ENCODE measurements at regions not wholly inside any gene's neighbourhood (a gene's known extent, or its start where the extent isn't known, plus 50 kb on each side); places are given as distances from the start of the nearest gene placed in this dataset.
"Not testable (repeated sequence)": the region's sequence is repeated elsewhere in the genome, so short reads cannot be mapped to it uniquely, and the experiment has no call there.

- Histone ChIP-seq H3K36me3 (replicated peaks) (no peaks in the 10 kb centered on the region), H3K4me3 (ENCODE audit: low read depth, low read length) (no peak overlapping the region), H3K27ac (no peak overlapping the region), H3K27me3 (replicated peaks) (no peaks in the 10 kb centered on the region)
- no peak for DNase-seq
- in situ Hi-C loops (cut with HindIII; ENCODE audit: low pct_ligation_motif_present, low sequenced_read_pairs), result no loop called here
- TF ChIP-seq, protein P1, sequence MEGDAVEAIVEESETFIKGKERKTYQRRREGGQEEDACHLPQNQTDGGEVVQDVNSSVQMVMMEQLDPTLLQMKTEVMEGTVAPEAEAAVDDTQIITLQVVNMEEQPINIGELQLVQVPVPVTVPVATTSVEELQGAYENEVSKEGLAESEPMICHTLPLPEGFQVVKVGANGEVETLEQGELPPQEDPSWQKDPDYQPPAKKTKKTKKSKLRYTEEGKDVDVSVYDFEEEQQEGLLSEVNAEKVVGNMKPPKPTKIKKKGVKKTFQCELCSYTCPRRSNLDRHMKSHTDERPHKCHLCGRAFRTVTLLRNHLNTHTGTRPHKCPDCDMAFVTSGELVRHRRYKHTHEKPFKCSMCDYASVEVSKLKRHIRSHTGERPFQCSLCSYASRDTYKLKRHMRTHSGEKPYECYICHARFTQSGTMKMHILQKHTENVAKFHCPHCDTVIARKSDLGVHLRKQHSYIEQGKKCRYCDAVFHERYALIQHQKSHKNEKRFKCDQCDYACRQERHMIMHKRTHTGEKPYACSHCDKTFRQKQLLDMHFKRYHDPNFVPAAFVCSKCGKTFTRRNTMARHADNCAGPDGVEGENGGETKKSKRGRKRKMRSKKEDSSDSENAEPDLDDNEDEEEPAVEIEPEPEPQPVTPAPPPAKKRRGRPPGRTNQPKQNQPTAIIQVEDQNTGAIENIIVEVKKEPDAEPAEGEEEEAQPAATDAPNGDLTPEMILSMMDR (IDR thresholded peaks at IDR 0.05; ENCODE audit: low read depth, low read length, missing control alignments), result no peak
Measured at GRCh38 chr12:131443019-131444000, 267.6 kb upstream of the SFSWAP start.

DNA sequence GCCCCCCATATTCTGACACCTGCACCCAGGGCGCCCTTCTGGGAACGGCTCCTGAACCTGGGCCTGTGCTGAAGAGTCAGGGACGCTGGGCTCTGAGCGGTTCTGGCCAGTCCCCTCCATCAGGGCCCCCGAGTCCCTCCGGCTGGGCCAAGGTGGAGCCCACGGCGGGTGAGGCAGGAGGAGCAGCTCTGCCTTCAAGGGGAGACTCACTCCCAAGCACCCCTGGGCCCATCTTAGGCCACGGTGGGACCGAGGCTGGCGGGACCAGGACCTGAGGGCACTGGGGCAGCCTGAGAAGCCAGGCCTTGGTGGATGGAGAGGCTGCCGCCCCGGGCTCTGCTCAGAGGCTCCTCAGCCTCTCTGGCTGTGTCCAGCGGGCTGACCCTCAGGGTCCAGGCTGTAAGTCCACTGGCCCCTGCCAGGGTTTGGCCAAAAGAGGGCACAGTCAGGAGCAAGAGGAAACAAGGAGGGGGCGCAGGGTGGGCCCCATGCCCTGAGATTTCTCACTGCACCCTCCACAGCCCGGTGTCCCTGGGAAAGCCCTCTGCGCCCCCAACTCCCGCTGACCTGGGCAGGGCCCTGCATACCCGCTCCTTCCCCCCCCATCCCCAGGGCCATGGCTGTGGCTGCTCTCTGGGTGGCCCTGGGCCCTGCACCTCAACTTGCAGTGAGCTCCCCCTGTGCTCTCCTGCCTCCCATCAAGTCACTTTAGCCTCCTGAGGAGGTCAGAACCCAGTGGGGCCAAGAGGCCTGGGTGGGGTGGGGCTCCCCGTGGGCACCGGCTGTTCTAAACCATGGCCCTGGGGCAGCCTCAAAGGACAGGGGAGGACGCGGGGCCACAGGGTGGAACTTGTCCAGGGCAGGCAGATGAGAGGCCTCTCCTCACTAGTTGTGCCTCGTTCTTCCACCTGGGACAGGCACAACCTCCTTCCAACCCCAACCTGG lies 266.4 kb upstream of the SFSWAP start:
- H3K4me3 ChIP-seq (ENCODE audit: low read depth, low read length), result no peak overlapping the region
- H3K27ac ChIP-seq, result no peak overlapping the region
- H3K36me3 ChIP-seq (replicated peaks), result no peaks in the 10 kb centered on the region
- H3K27me3 ChIP-seq (replicated peaks), result no peaks in the 10 kb centered on the region
- in situ Hi-C loops (cut with HindIII; ENCODE audit: low pct_ligation_motif_present, low sequenced_read_pairs), result no loop called here
- TF ChIP-seq, protein P1 (IDR thresholded peaks at IDR 0.05; ENCODE audit: low read depth, low read length, missing control alignments), result no peak
- DNase-seq, result no peak

GRCh38 chr12:131445184-131445774 lies 265.6 kb upstream of the SFSWAP start:
- no peak overlapping the region for H3K4me3 ChIP-seq (ENCODE audit: low read depth, low read length)
- DNase-seq, result no peak
- H3K27me3 ChIP-seq (replicated peaks), result no peaks in the 10 kb centered on the region
- in situ Hi-C loops (cut with HindIII; ENCODE audit: low pct_ligation_motif_present, low sequenced_read_pairs), result no loop called here
- TF ChIP-seq, protein P1 (IDR thresholded peaks at IDR 0.05; ENCODE audit: low read depth, low read length, missing control alignments), result no peak
- no peak overlapping the region for H3K27ac ChIP-seq
- no peaks in the 10 kb centered on the region for H3K36me3 ChIP-seq (replicated peaks)

GRCh38 chr12:131445795-131446194 lies 265.1 kb upstream of the SFSWAP start:
- H3K36me3 ChIP-seq (replicated peaks), result no peaks in the 10 kb centered on the region
- TF ChIP-seq, protein P1 (IDR thresholded peaks at IDR 0.05; ENCODE audit: low read depth, low read length, missing control alignments), result no peak
- no peaks in the 10 kb centered on the region for H3K27me3 ChIP-seq (replicated peaks)
- DNase-seq, result no peak
- in situ Hi-C loops (cut with HindIII; ENCODE audit: low pct_ligation_motif_present, low sequenced_read_pairs), result no loop called here
- no peak overlapping the region for H3K27ac ChIP-seq
- no peak overlapping the region for H3K4me3 ChIP-seq (ENCODE audit: low read depth, low read length)

DNA sequence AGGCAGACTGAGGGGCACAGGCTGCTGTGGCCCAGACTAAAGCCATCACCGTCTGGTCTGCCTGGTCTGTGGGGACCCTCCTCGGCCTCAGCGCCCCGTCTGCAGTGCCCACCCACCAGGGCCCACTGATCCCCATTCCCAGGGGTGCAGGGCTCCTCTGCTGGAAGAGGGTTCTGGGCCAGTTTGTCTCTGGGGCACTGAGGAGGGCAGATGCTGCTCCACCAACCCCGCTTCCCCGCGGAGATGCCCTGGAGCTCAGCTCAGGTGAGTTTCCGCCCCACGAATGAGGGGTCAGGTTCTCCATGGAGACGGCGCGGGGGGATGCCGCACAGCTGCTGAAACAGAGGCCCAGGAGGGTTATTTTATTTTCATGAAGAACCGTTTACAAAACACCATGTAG lies 263.3 kb upstream of the SFSWAP start:
- in situ Hi-C loops (cut with HindIII; ENCODE audit: low pct_ligation_motif_present, low sequenced_read_pairs); H3K4me3 ChIP-seq (ENCODE audit: low read depth, low read length); H3K27ac ChIP-seq; H3K27me3 ChIP-seq (replicated peaks); DNase-seq; H3K36me3 ChIP-seq (replicated peaks): not testable (repeated sequence)

All from brain microvascular endothelial cell (primary cell).